ENCODE measurements at regions not wholly inside any gene's neighbourhood (a gene's known extent, or its start where the extent isn't known, plus 50 kb on each side); places are given as distances from the start of the nearest gene placed in this dataset.

DNA sequence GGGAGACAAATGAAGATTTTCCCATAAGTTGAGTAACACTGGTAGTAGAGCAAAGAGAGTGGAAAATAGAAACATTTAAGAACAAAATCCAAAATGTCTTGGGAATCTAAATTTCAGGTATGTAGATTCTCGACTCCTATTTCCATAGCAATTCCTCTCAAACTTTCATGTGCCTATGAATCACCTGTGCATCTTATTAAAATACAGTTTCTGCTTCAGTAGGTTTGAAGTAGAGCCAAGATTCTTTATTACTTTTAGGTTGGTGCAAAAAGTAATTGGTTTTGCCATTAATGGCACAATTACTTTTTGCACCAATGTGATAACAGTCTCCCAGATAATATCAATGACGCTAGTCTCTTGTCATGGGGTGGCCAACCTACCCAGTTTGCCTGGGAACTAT, 115.3 kb upstream of the SLC5A12 start:
- no peak overlapping the region for H2AFZ ChIP-seq (ENCODE audit: low read depth, low read length, poor library complexity, severe bottlenecking)
- ChIA-PET CTCF (no interaction called here), RAD21 (ENCODE audit: low non-redundant PET in 1 of 2, low total read pairs in 2 of 2, uncharacterized antibody in 2 of 2, unreplicated experiment in 2 of 2) (no interaction called here), POLR2A (no interaction called here)
- no peak for DNase-seq (ENCODE audit: low read depth, low spot score)
- H3K9me2 ChIP-seq (ENCODE audit: insufficient read depth): no peaks in the 10 kb centered on the region
- intact Hi-C loops (cut with micrococcal nuclease): no loop called here
- no peak overlapping the region for H3K4me3 ChIP-seq (replicated peaks in 1 of 2; ENCODE audit: low read depth in 1 of 2, low read length in 2 of 2)
- no peaks in the 10 kb centered on the region; a peak in 2 of 4 replicates for H3K9me3 ChIP-seq (ENCODE audit: control insufficient read depth in 1 of 2, insufficient read depth in 1 of 2, low read depth in 1 of 2, low read length in 2 of 2)
- BruUV-seq (replicated peaks): no TSS peak
- H4K20me1 ChIP-seq (ENCODE audit: insufficient read depth): no peaks in the 10 kb centered on the region
- no peak for TF ChIP-seq SIN3A (IDR thresholded peaks at IDR 0.05; ENCODE audit: low read depth)
- no peak for TF ChIP-seq TCF7L2 (IDR thresholded peaks at IDR 0.05; ENCODE audit: borderline replicate concordance, extremely low read depth, insufficient read depth, insufficient read length)
- no peak for TF ChIP-seq EZH2phosphoT487 (IDR thresholded peaks at IDR 0.05; ENCODE audit: borderline replicate concordance)
- no peak for TF ChIP-seq FOSL1 (IDR thresholded peaks at IDR 0.05; ENCODE audit: low read depth)
- H3K36me3 ChIP-seq (ENCODE audit: control insufficient read depth in 1 of 2, insufficient read depth in 2 of 2, low read length in 2 of 2): no peaks in the 10 kb centered on the region
- no peak overlapping the region for H3K9ac ChIP-seq (ENCODE audit: low read length)
- no peak overlapping the region for H3K27ac ChIP-seq (ENCODE audit: low read depth, low read length)
- no peaks in the 10 kb centered on the region for H3K4me1 ChIP-seq (ENCODE audit: control insufficient read depth in 1 of 2, insufficient read depth in 2 of 2, low read length in 2 of 2)
- no peaks in the 10 kb centered on the region for H3K27me3 ChIP-seq (ENCODE audit: insufficient read depth, low read length)
- ATAC-seq: no peak
- H3K79me2 ChIP-seq (ENCODE audit: insufficient read depth, low read length): no peaks in the 10 kb centered on the region
- no peak overlapping the region for H3K4me2 ChIP-seq (ENCODE audit: low read length)

DNA sequence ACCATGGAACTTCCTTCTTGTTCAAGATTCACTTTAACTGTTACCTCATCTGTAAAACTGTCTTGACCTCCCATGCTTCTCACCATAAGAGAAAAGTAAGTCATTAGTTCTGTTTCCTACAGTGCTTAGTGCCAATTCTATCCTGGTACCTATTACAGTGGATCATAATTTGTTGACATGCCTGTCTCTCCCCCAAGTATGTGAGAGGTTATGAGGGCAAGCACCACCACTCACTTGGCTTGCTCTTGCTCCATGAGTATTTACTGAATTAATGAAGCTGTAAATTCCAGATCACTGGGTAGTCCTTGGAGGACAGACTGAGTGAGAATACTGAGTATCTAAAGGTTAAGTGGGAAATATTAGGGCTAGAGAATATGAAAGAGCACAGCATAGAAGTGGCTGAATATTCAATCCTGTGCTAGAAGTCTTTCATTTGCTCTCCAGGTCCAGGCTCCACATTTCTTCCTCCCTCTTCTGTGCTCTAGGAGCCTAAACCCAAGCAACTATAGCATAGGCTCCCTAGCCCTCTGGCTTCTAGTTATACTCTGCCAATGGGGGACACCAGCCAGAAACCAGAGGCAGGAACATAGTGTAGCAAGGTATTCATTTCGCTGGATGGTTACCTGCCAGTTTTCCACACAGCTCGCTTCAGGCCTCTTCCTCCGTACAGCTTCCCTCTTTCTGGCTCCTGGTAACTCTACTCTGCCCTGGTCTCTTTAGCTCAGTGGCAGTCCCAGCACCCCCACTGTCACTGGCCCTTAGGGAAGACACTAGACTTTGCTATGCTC, 118.2 kb upstream of the SLC5A12 start:
- intact Hi-C loops (cut with micrococcal nuclease): no loop called here
- Histone ChIP-seq H3K9me3 (ENCODE audit: control insufficient read depth in 1 of 2, insufficient read depth in 1 of 2, low read depth in 1 of 2, low read length in 2 of 2) (peaks cover 0 to 3% of the 10 kb centered on the region in 2 experiments; a peak in 1 of 4 replicates), H3K79me2 (ENCODE audit: insufficient read depth, low read length) (no peaks in the 10 kb centered on the region), H3K4me2 (ENCODE audit: low read length) (no peak overlapping the region), H3K4me3 (replicated peaks in 1 of 2; ENCODE audit: low read depth in 1 of 2, low read length in 2 of 2) (no peak overlapping the region), H3K27me3 (ENCODE audit: insufficient read depth, low read length) (no peaks in the 10 kb centered on the region), H3K9me2 (ENCODE audit: insufficient read depth) (no peaks in the 10 kb centered on the region), H2AFZ (ENCODE audit: low read depth, low read length, poor library complexity, severe bottlenecking) (no peak overlapping the region), H3K36me3 (ENCODE audit: control insufficient read depth in 1 of 2, insufficient read depth in 2 of 2, low read length in 2 of 2) (no peaks in the 10 kb centered on the region), H4K20me1 (ENCODE audit: insufficient read depth) (no peaks in the 10 kb centered on the region), H3K9ac (ENCODE audit: low read length) (no peak overlapping the region), H3K4me1 (ENCODE audit: control insufficient read depth in 1 of 2, insufficient read depth in 2 of 2, low read length in 2 of 2) (no peaks in the 10 kb centered on the region), H3K27ac (ENCODE audit: low read depth, low read length) (no peak overlapping the region)
- ATAC-seq (no peak), DNase-seq (ENCODE audit: low read depth, low spot score) (no peak)
- POLR2A ChIA-PET: no interaction called here
- CTCF ChIA-PET: no interaction called here
- no peak for TF ChIP-seq ZFX (IDR thresholded peaks at IDR 0.05)
- TF ChIP-seq POLR2AphosphoS5 (IDR thresholded peaks at IDR 0.05; ENCODE audit: low read depth, low read length): no peak
- TF ChIP-seq, protein P1, sequence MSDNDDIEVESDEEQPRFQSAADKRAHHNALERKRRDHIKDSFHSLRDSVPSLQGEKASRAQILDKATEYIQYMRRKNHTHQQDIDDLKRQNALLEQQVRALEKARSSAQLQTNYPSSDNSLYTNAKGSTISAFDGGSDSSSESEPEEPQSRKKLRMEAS (IDR thresholded peaks at IDR 0.05): no peak
- no peak for TF ChIP-seq ZNF274 (IDR thresholded peaks at IDR 0.05; ENCODE audit: low read depth, low read length)
- no peak for TF ChIP-seq FOSL1 (IDR thresholded peaks at IDR 0.05; ENCODE audit: low read depth)
- no peak for TF ChIP-seq CEBPB (IDR thresholded peaks at IDR 0.05; ENCODE audit: low read depth)
- no peak for TF ChIP-seq SIN3A (IDR thresholded peaks at IDR 0.05; ENCODE audit: low read depth)
- TF ChIP-seq EZH2 (IDR thresholded peaks at IDR 0.05): no peak
- no peak for TF ChIP-seq EZH2phosphoT487 (IDR thresholded peaks at IDR 0.05; ENCODE audit: borderline replicate concordance)
- no peak for TF ChIP-seq RAD21 (IDR thresholded peaks at IDR 0.05; ENCODE audit: low read depth)
- TF ChIP-seq, protein P2, sequence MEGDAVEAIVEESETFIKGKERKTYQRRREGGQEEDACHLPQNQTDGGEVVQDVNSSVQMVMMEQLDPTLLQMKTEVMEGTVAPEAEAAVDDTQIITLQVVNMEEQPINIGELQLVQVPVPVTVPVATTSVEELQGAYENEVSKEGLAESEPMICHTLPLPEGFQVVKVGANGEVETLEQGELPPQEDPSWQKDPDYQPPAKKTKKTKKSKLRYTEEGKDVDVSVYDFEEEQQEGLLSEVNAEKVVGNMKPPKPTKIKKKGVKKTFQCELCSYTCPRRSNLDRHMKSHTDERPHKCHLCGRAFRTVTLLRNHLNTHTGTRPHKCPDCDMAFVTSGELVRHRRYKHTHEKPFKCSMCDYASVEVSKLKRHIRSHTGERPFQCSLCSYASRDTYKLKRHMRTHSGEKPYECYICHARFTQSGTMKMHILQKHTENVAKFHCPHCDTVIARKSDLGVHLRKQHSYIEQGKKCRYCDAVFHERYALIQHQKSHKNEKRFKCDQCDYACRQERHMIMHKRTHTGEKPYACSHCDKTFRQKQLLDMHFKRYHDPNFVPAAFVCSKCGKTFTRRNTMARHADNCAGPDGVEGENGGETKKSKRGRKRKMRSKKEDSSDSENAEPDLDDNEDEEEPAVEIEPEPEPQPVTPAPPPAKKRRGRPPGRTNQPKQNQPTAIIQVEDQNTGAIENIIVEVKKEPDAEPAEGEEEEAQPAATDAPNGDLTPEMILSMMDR (IDR thresholded peaks at IDR 0.05 in 2 of 3, conservative IDR thresholded peaks at IDR 0.05 in 1 of 3; ENCODE audit: borderline replicate concordance in 1 of 3, insufficient read depth in 1 of 3, low read depth in 2 of 3, low read length in 2 of 3): no peak
- no peak for TF ChIP-seq ZBTB33 (IDR thresholded peaks at IDR 0.05; ENCODE audit: extremely low read depth, insufficient replicate concordance, low read length)
- no peak for TF ChIP-seq POLR2A (IDR thresholded peaks at IDR 0.05; ENCODE audit: borderline replicate concordance, extremely low read depth, insufficient read depth, insufficient read length)
- TF ChIP-seq SP1 (IDR thresholded peaks at IDR 0.05; ENCODE audit: low read depth): no peak
- no peak for TF ChIP-seq ELF1 (IDR thresholded peaks at IDR 0.05; ENCODE audit: borderline replicate concordance, low read depth)
- TF ChIP-seq EGR1 (IDR thresholded peaks at IDR 0.05; ENCODE audit: low read depth): no peak
- RAD21 ChIA-PET (ENCODE audit: low non-redundant PET in 1 of 2, low total read pairs in 2 of 2, uncharacterized antibody in 2 of 2, unreplicated experiment in 2 of 2): no interaction called here
- no TSS peak for BruUV-seq (replicated peaks)

Data from HCT116 (cell line).